HL-60 (cell line): ENCODE measurements at regions not wholly inside any gene's neighbourhood (a gene's known extent, or its start where the extent isn't known, plus 50 kb on each side); places are given as distances from the start of the nearest gene placed in this dataset.

Experiments
- DNase-seq, 2 experiments: peaks; one replicate each; pipeline ENCODE4 v3.0.0-alpha.2; 2010 to 2020; ENCODE audit warnings: low read depth in 1 of 2, low spot score in 1 of 2
- H3K27ac ChIP-seq: fragments of 250-450 bp; sonication (Bioruptor Pico); replicated peaks from 2 replicates; pipeline ENCODE4 v1.5.1; 2020; ENCODE audit warnings: mild to moderate bottlenecking, moderate library complexity
- H3K27me3 ChIP-seq: fragments of 250-450 bp; sonication (Bioruptor Pico); 2 replicates; pipeline ENCODE4 v1.5.1; 2021; ENCODE audit warnings: mild to moderate bottlenecking, moderate library complexity; ENCODE audit not compliant: insufficient read depth, poor library complexity, severe bottlenecking
- H3K4me3 ChIP-seq: replicated peaks from 2 replicates; pipeline ENCODE4 v1.5.1; 2011; ENCODE audit warnings: mild to moderate bottlenecking, control low read depth, low read length; ENCODE audit not compliant: insufficient read depth
- GABPA ChIP-seq: IDR thresholded peaks from 2 replicates; pipeline ENCODE4 v1.6.1; 2012; ENCODE audit warnings: low read depth
- POLR2AphosphoS5 ChIP-seq: IDR thresholded peaks from 2 replicates; pipeline ENCODE4 v1.6.1; 2012; ENCODE audit warnings: low read depth
- SPI1 ChIP-seq: IDR thresholded peaks from 2 replicates; pipeline ENCODE4 v1.6.1; 2012; ENCODE audit warnings: low read depth, mild to moderate bottlenecking, borderline replicate concordance
- TF ChIP-seq, protein P1 (sequence below): IDR thresholded peaks from one replicate; pipeline ENCODE4 v1.5.1; 2011; ENCODE audit warnings: low read length, control low read depth, inconsistent platforms; ENCODE audit not compliant: insufficient read depth
- TF ChIP-seq, protein P2 (sequence below): IDR thresholded peaks from 2 replicates; pipeline ENCODE4 v1.6.1; 2012; ENCODE audit warnings: low read depth; ENCODE audit not compliant: insufficient replicate concordance

DNA sequence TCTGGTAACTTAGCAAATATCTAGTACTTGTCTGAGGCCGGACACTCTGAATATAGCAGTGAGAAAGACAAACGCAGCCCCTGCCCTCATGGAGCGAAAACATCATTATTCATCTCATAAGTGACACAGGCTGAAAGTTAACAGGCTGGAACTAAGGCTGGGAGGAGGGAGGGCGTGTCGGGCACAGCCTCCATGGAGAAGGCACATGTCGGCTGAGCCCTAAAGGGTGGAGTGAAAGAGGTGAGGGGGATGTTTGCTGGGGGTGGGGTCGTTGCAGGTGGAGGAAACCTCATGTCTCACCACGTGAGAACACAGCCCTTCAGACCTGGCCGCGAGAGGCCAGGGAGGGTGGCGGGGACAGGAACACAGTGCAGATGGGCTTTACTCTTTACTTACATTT lies 108.8 kb upstream of the FOXC1 start:
- no peak overlapping the region for H3K4me3 ChIP-seq
- TF ChIP-seq SPI1, result no peak
- TF ChIP-seq, protein P1, sequence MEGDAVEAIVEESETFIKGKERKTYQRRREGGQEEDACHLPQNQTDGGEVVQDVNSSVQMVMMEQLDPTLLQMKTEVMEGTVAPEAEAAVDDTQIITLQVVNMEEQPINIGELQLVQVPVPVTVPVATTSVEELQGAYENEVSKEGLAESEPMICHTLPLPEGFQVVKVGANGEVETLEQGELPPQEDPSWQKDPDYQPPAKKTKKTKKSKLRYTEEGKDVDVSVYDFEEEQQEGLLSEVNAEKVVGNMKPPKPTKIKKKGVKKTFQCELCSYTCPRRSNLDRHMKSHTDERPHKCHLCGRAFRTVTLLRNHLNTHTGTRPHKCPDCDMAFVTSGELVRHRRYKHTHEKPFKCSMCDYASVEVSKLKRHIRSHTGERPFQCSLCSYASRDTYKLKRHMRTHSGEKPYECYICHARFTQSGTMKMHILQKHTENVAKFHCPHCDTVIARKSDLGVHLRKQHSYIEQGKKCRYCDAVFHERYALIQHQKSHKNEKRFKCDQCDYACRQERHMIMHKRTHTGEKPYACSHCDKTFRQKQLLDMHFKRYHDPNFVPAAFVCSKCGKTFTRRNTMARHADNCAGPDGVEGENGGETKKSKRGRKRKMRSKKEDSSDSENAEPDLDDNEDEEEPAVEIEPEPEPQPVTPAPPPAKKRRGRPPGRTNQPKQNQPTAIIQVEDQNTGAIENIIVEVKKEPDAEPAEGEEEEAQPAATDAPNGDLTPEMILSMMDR, result no peak
- TF ChIP-seq POLR2AphosphoS5, result no peak
- no peak for TF ChIP-seq GABPA
- TF ChIP-seq, protein P2, sequence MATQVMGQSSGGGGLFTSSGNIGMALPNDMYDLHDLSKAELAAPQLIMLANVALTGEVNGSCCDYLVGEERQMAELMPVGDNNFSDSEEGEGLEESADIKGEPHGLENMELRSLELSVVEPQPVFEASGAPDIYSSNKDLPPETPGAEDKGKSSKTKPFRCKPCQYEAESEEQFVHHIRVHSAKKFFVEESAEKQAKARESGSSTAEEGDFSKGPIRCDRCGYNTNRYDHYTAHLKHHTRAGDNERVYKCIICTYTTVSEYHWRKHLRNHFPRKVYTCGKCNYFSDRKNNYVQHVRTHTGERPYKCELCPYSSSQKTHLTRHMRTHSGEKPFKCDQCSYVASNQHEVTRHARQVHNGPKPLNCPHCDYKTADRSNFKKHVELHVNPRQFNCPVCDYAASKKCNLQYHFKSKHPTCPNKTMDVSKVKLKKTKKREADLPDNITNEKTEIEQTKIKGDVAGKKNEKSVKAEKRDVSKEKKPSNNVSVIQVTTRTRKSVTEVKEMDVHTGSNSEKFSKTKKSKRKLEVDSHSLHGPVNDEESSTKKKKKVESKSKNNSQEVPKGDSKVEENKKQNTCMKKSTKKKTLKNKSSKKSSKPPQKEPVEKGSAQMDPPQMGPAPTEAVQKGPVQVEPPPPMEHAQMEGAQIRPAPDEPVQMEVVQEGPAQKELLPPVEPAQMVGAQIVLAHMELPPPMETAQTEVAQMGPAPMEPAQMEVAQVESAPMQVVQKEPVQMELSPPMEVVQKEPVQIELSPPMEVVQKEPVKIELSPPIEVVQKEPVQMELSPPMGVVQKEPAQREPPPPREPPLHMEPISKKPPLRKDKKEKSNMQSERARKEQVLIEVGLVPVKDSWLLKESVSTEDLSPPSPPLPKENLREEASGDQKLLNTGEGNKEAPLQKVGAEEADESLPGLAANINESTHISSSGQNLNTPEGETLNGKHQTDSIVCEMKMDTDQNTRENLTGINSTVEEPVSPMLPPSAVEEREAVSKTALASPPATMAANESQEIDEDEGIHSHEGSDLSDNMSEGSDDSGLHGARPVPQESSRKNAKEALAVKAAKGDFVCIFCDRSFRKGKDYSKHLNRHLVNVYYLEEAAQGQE, result no peak
- no peak overlapping the region for H3K27ac ChIP-seq
- DNase-seq, result no peak
- no peaks in the 10 kb centered on the region for H3K27me3 ChIP-seq

DNA sequence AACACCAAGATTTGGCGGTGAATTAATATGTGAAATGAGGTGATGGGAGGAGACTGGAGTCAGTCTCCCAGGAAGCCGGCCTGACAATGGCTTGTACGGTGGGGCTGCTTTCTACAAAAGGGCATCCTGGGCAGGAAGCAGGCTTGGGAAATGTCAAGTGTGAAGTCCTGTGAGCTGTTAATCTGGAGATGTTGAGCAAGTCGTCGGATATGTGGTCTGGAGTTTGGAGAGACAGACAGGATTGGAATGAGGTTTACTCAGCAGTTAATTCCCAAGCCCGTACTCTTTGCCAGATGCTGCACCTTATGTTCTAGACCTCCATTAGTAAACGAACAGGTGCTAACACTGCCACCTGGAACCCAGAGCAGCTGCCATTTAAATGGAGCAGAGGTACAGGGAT lies 107.7 kb upstream of the FOXC1 start:
- Histone ChIP-seq H3K4me3 (no peak overlapping the region), H3K27ac (no peak overlapping the region), H3K27me3 (no peaks in the 10 kb centered on the region)
- no peak for DNase-seq
- TF ChIP-seq POLR2AphosphoS5 (no peak), SPI1 (no peak), GABPA (no peak)
- TF ChIP-seq, protein P1, result no peak
- TF ChIP-seq, protein P2, result no peak

DNA sequence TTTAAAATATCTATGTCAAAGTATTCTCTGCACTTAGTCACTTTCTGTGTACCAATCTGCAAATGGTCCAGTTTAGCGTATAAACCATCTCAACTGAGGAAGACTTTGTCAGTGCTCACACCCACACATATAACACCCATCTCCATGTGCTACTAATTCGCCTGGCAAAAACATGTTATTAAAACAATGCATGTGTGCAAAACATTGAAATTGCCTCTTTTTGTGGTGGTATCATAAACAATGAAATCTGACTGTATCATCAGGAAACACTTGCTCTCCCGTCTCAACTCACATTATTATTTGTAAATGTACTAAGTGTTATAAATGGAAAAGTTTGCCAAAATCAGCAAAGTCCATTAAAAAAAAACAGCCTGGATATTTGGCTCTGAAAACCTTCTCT lies 105.9 kb upstream of the FOXC1 start:
- no peak for DNase-seq
- TF ChIP-seq, protein P2, result no peak
- TF ChIP-seq, protein P1, result no peak
- TF ChIP-seq POLR2AphosphoS5 (no peak), GABPA (no peak), SPI1 (no peak)
- H3K27ac ChIP-seq, result no peak overlapping the region
- H3K27me3 ChIP-seq, result no peaks in the 10 kb centered on the region
- H3K4me3 ChIP-seq, result no peak overlapping the region
